ENCODE measurements at regions not wholly inside any gene's neighbourhood (a gene's known extent, or its start where the extent isn't known, plus 50 kb on each side); places are given as distances from the start of the nearest gene placed in this dataset.
"Not testable (repeated sequence)": the region's sequence is repeated elsewhere in the genome, so short reads cannot be mapped to it uniquely, and the experiment has no call there.

DNA sequence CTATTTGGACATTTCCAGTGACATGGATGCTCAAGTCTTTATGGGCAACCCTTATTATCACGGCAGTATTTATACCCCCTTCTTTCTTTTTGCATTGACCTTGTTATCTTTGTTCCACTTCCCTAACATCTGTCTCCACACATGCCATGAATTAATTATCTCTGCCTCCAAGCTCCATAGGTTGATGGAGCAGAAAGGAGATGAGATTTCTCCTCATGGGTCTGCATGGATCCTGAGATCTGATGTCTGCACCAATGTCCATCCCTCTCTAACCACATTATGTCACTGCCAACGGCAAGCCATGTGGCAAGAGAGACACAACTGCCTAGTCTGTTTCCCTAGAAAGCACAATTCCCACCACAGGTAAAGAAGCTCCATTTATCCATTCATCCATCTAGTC, 416.8 kb upstream of the ASIC2 start:
- Histone ChIP-seq H3K27ac (ENCODE audit: low read depth, low read length) (no peak overlapping the region), H3K9me3 (ENCODE audit: control insufficient read depth, insufficient read depth, low read length) (peaks cover 4% of the 10 kb centered on the region; the same call in 1 of the 2 replicates), H3K27me3 (ENCODE audit: control insufficient read depth, insufficient read depth, low read length) (no peaks in the 10 kb centered on the region), H3K4me3 (ENCODE audit: low read depth, low read length) (no peak overlapping the region)
- CTCF ChIA-PET, result no interaction called here
- no peak for DNase-seq (ENCODE audit: low read depth, low spot score)
- POLR2A ChIA-PET, result no interaction called here
- TF ChIP-seq, protein P1, sequence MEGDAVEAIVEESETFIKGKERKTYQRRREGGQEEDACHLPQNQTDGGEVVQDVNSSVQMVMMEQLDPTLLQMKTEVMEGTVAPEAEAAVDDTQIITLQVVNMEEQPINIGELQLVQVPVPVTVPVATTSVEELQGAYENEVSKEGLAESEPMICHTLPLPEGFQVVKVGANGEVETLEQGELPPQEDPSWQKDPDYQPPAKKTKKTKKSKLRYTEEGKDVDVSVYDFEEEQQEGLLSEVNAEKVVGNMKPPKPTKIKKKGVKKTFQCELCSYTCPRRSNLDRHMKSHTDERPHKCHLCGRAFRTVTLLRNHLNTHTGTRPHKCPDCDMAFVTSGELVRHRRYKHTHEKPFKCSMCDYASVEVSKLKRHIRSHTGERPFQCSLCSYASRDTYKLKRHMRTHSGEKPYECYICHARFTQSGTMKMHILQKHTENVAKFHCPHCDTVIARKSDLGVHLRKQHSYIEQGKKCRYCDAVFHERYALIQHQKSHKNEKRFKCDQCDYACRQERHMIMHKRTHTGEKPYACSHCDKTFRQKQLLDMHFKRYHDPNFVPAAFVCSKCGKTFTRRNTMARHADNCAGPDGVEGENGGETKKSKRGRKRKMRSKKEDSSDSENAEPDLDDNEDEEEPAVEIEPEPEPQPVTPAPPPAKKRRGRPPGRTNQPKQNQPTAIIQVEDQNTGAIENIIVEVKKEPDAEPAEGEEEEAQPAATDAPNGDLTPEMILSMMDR (IDR thresholded peaks at IDR 0.05; ENCODE audit: low read depth, low read length), result no peak

DNA sequence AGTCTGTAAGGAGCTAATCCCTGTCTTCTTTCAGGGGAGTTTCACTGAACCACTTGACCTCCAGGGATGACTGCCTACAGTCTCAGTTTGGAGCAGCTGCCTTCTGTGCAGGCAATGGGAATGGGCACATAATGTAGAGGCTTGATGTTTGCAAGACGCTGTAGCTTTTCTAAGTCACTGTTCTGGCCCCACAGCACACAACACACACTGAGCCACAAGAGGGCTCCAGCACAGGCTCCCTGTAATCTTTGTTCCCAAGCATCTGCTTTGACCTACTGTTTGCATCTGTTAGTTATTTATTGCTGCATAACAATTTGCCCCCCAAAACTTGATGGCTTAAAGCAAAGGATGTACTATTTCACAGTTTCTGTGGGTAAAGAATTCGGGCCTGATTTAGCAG, 419.0 kb upstream of the ASIC2 start:
- Histone ChIP-seq H3K27me3 (ENCODE audit: control insufficient read depth, insufficient read depth, low read length) (no peaks in the 10 kb centered on the region), H3K27ac (ENCODE audit: low read depth, low read length) (no peak overlapping the region), H3K9me3 (ENCODE audit: control insufficient read depth, insufficient read depth, low read length) (peaks cover 4% of the 10 kb centered on the region; the same call in 1 of the 2 replicates), H3K4me3 (ENCODE audit: low read depth, low read length) (no peak overlapping the region)
- TF ChIP-seq, protein P1 (IDR thresholded peaks at IDR 0.05; ENCODE audit: low read depth, low read length), result no peak
- CTCF ChIA-PET, result no interaction called here
- no peak for DNase-seq (ENCODE audit: low read depth, low spot score)
- POLR2A ChIA-PET, result no interaction called here

DNA sequence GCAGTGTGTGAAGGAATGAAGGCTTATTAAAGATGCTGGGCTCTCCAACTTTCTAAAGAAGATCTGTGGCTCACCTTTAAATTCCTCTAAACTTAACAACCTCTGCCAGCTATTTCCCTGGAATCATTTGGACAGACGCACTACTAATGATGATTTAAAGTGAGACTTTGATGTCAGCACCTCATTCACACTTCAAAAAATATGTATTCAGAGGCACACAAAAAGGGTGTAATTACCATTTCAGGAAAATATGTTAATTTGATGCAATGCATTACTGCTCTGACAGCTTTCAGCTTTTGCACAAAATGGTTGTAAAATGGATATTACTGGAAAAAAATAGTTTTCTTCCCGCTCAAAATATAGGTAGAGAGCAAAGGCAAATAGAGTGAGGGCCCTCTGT, 423.9 kb upstream of the ASIC2 start:
- ChIA-PET CTCF (no interaction called here), POLR2A (no interaction called here)
- H3K27ac ChIP-seq (ENCODE audit: low read depth, low read length), result no peak overlapping the region
- TF ChIP-seq, protein P1 (IDR thresholded peaks at IDR 0.05; ENCODE audit: low read depth, low read length), result no peak
- no peak overlapping the region for H3K4me3 ChIP-seq (ENCODE audit: low read depth, low read length)
- H3K9me3 ChIP-seq (ENCODE audit: control insufficient read depth, insufficient read depth, low read length), result peaks cover 17% of the 10 kb centered on the region
- H3K27me3 ChIP-seq (ENCODE audit: control insufficient read depth, insufficient read depth, low read length), result no peaks in the 10 kb centered on the region
- no peak for DNase-seq (ENCODE audit: low read depth, low spot score)

DNA sequence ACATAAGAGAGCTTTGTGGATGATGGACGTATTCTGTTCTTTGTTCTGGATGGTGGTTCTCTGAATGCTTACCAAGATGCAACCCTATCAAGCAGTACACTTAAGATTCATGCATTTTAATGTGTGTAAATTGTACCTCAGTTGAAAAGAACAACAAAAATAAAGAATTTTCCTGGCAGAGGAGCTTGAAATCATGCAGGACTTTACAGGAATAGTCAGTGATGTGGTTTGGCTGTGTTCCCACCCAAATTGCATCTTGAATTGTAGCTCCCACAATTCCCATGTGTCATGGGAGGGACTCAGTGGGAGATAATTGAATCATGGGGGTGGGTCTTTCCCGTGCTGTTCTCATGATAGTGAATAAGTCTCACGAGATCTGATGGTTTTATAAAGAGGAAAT, 430.6 kb upstream of the ASIC2 start:
- DNase-seq (ENCODE audit: low read depth, low spot score); H3K27ac ChIP-seq (ENCODE audit: low read depth, low read length); POLR2A ChIA-PET; H3K27me3 ChIP-seq (ENCODE audit: control insufficient read depth, insufficient read depth, low read length); H3K4me3 ChIP-seq (ENCODE audit: low read depth, low read length); H3K9me3 ChIP-seq (ENCODE audit: control insufficient read depth, insufficient read depth, low read length): not testable (repeated sequence)
- CTCF ChIA-PET, result interaction anchor here (1.7 kb wide), 1 partner anchor 27 kb away, joined by 8 read pairs; no protein-coding TSS in a partner anchor

DNA sequence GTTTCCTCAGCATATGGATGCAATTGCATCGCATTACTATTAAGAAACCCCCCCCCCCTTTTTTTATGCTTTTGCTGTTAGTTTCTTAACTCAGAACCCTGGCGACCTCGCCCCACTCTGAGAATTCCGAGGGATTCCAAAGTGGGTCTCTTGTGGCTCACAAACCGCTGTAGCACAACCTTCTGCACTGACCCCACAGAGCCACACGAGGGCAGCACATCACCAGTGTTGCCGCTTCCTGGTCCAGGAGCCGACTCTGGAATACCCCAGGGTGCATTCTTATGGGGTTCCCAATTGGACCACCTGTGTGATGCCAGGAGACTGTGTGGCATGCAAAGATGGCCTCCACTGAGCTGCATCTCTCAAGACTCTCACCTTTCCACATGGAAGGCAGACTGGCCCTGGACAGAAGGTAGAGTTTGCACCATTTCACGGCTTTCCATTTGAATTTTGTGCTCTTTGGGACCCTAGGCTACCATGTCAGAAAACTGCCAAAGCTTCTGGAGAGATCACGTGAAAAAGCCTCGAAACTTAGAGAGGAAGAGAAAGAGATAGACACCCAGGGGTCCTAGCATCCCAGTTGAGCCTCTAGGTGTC, 432.7 kb upstream of the ASIC2 start:
- DNase-seq (ENCODE audit: low read depth, low spot score), result no peak
- TF ChIP-seq, protein P1 (IDR thresholded peaks at IDR 0.05; ENCODE audit: low read depth, low read length), result peak; percentile 62
- Histone ChIP-seq H3K27ac (ENCODE audit: low read depth, low read length) (no peak overlapping the region), H3K27me3 (ENCODE audit: control insufficient read depth, insufficient read depth, low read length) (no peaks in the 10 kb centered on the region), H3K9me3 (ENCODE audit: control insufficient read depth, insufficient read depth, low read length) (peaks cover 3% of the 10 kb centered on the region; the same call in 1 of the 2 replicates), H3K4me3 (ENCODE audit: low read depth, low read length) (no peak overlapping the region)
- ChIA-PET POLR2A (no interaction called here), CTCF (interaction anchor here (2.0 kb wide), 1 partner anchor 25 kb away, joined by 11 read pairs; no protein-coding TSS in a partner anchor)

Data from AG04450 (cell line).